ENCODE measurements at regions not wholly inside any gene's neighbourhood (a gene's known extent, or its start where the extent isn't known, plus 50 kb on each side); places are given as distances from the start of the nearest gene placed in this dataset.

DNA sequence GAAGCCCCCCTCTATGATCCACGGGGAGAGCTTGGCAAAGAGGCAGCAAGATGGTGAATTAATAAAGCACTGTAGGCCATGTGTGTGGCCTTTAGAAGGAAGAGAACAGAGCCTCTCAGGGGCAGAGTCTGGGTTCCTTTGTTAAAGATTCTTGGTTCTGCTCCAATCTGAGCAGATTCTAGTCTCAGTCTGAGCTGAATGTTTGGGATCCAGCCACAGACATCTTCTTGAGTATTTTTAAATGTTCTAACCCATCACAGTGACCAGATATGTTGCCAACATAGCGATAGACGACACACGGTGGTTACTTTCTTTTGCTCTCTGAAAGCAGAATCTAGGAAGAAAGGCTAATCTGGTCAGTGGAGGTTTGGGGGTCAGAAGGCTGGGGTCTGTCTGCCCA, 147.5 kb upstream of the GPR12 start:
- TF ChIP-seq SUZ12 (IDR thresholded peaks at IDR 0.05; ENCODE audit: extremely low read depth, insufficient read depth, insufficient read length), result no peak
- TF ChIP-seq YY1 (IDR thresholded peaks at IDR 0.05; ENCODE audit: insufficient read depth, insufficient read length), result no peak
